Ishikawa (cell line): ENCODE measurements at regions not wholly inside any gene's neighbourhood (a gene's known extent, or its start where the extent isn't known, plus 50 kb on each side); places are given as distances from the start of the nearest gene placed in this dataset.

ENCODE experiments used
- CEBPB ChIP-seq: IDR thresholded peaks from 2 replicates; pipeline ENCODE4 v1.6.1; 2012
- EGR1 ChIP-seq: IDR thresholded peaks from 2 replicates; pipeline ENCODE4 v1.6.1; 2012
- EP300 ChIP-seq: IDR thresholded peaks from 2 replicates; pipeline ENCODE4 v1.6.1; 2012; ENCODE audit warnings: borderline replicate concordance
- FOXM1 ChIP-seq: IDR thresholded peaks from 2 replicates; pipeline ENCODE4 v1.6.1; 2012; ENCODE audit warnings: low read depth, borderline replicate concordance
- MAX ChIP-seq: IDR thresholded peaks from 2 replicates; pipeline ENCODE4 v1.6.1; 2012
- RAD21 ChIP-seq: IDR thresholded peaks from 2 replicates; pipeline ENCODE4 v1.6.1; 2012; ENCODE audit warnings: low read depth
- REST ChIP-seq: IDR thresholded peaks from 2 replicates; pipeline ENCODE4 v1.6.1; 2012; ENCODE audit warnings: low read depth, mild to moderate bottlenecking
- TAF1 ChIP-seq: IDR thresholded peaks from 2 replicates; pipeline ENCODE4 v1.6.1; 2012; ENCODE audit warnings: low read depth, mild to moderate bottlenecking
- TEAD4 ChIP-seq: IDR thresholded peaks from 2 replicates; pipeline ENCODE4 v1.6.1; 2012
- USF1 ChIP-seq: IDR thresholded peaks from 2 replicates; pipeline ENCODE4 v1.6.1; 2012
- YY1 ChIP-seq: IDR thresholded peaks from 2 replicates; pipeline ENCODE4 v1.6.1; 2012; ENCODE audit warnings: low read depth
- ZBTB7A ChIP-seq: IDR thresholded peaks from 2 replicates; pipeline ENCODE4 v1.6.1; 2012; ENCODE audit warnings: low read depth

GRCh38 chr2:204299766-204300165 lies 245.5 kb upstream of the PARD3B start:
- TF ChIP-seq ZBTB7A, result no peak
- no peak for TF ChIP-seq EP300
- no peak for TF ChIP-seq EGR1
- TF ChIP-seq RAD21, result no peak
- no peak for TF ChIP-seq REST
- TF ChIP-seq MAX, result no peak
- TF ChIP-seq YY1, result no peak
- no peak for TF ChIP-seq USF1
- no peak for TF ChIP-seq TEAD4
- no peak for TF ChIP-seq TAF1
- no peak for TF ChIP-seq CEBPB
- no peak for TF ChIP-seq FOXM1
